Neuronal stem cell (in vitro differentiated cells): ENCODE measurements at regions not wholly inside any gene's neighbourhood (a gene's known extent, or its start where the extent isn't known, plus 50 kb on each side); places are given as distances from the start of the nearest gene placed in this dataset.

Experiments used
- DNase-seq: peaks from one replicate; pipeline ENCODE4 v3.0.0-alpha.2; 2013; ENCODE audit warnings: low spot score
- H2AFZ ChIP-seq: one replicate; pipeline ENCODE4 v1.6.1; 2013; ENCODE audit warnings: mild to moderate bottlenecking, low read length, inconsistent platforms
- H2AK5ac ChIP-seq: 2 replicates; pipeline ENCODE4 v1.6.1; 2013; ENCODE audit warnings: low read depth, mild to moderate bottlenecking, inconsistent platforms, low read length, moderate library complexity, mixed read lengths
- H2BK120ac ChIP-seq: 2 replicates; pipeline ENCODE4 v1.6.1; 2013; ENCODE audit warnings: low read depth, mild to moderate bottlenecking, inconsistent platforms, low read length, moderate library complexity, mixed read lengths
- H2BK12ac ChIP-seq: one replicate; pipeline ENCODE4 v1.6.1; 2013; ENCODE audit warnings: low read length, inconsistent platforms
- H2BK15ac ChIP-seq: 2 replicates; pipeline ENCODE4 v1.6.1; 2013; ENCODE audit warnings: mild to moderate bottlenecking, low read length, inconsistent platforms, mixed read lengths
- H2BK5ac ChIP-seq: one replicate; pipeline ENCODE4 v1.6.1; 2013; ENCODE audit warnings: inconsistent platforms, mild to moderate bottlenecking, low read length, moderate library complexity
- H3K14ac ChIP-seq: one replicate; pipeline ENCODE4 v1.6.1; 2013; ENCODE audit warnings: low read length, inconsistent platforms
- H3K18ac ChIP-seq: 2 replicates; pipeline ENCODE4 v1.6.1; 2013; ENCODE audit warnings: low read length, inconsistent platforms
- H3K23ac ChIP-seq: 2 replicates; pipeline ENCODE4 v1.6.1; 2013; ENCODE audit warnings: low read depth, mild to moderate bottlenecking, mixed read lengths, low read length, inconsistent platforms; ENCODE audit not compliant: poor library complexity
- H3K27ac ChIP-seq: replicated peaks from 3 replicates; pipeline ENCODE4 v1.5.1; 2013; ENCODE audit warnings: low read length, inconsistent platforms
- H3K27me3 ChIP-seq, 3 experiments: 2 replicates each; pipeline ENCODE4 v1.6.1; 2013; ENCODE audit warnings: low read length in 3 of 3, mild to moderate bottlenecking in 2 of 3, inconsistent platforms in 1 of 3, low read depth in 1 of 3, mixed read lengths in 1 of 3, moderate library complexity in 1 of 3; ENCODE audit not compliant: control insufficient read depth in 3 of 3, insufficient read depth in 3 of 3
- H3K36me3 ChIP-seq, 2 donors: replicated peaks in 1 of 2; 2 replicates each; pipeline ENCODE4 v1.6.1; 2013; ENCODE audit warnings: low read length in 2 of 2; ENCODE audit not compliant: control insufficient read depth in 2 of 2, insufficient read depth in 2 of 2
- H3K4ac ChIP-seq: 2 replicates; pipeline ENCODE4 v1.6.1; 2013; ENCODE audit warnings: inconsistent platforms, mild to moderate bottlenecking, low read length, moderate library complexity
- H3K4me1 ChIP-seq, 2 donors: 1 replicate in 1 of 2; 2 replicates in 1 of 2; pipeline ENCODE4 v1.6.1; 2013; ENCODE audit warnings: low read length in 2 of 2, low read depth in 1 of 2; ENCODE audit not compliant: control insufficient read depth in 2 of 2, insufficient read depth in 1 of 2
- H3K4me2 ChIP-seq: one replicate; pipeline ENCODE4 v1.6.1; 2013; ENCODE audit warnings: mild to moderate bottlenecking, low read length, inconsistent platforms; ENCODE audit not compliant: insufficient read depth, poor library complexity, severe bottlenecking
- H3K4me3 ChIP-seq, 2 donors: 2 replicates each; pipeline ENCODE4 v1.5.1; 2013; ENCODE audit warnings: low read length in 2 of 2, mild to moderate bottlenecking in 2 of 2, inconsistent platforms in 1 of 2, moderate library complexity in 1 of 2
- H3K79me1 ChIP-seq: one replicate; pipeline ENCODE4 v1.6.1; 2013; ENCODE audit warnings: low read depth, mild to moderate bottlenecking, inconsistent platforms, low read length, moderate library complexity
- H3K9ac ChIP-seq: one replicate; pipeline ENCODE4 v1.6.1; 2013; ENCODE audit warnings: mild to moderate bottlenecking, low read depth, low read length, inconsistent platforms; ENCODE audit not compliant: poor library complexity
- H3K9me3 ChIP-seq, 2 donors: replicated peaks in 1 of 2; 2 replicates each; pipeline versions ENCODE3 to v1.6.1; 2013; ENCODE audit warnings: low read length in 2 of 2, mild to moderate bottlenecking in 2 of 2, inconsistent platforms in 1 of 2, low read depth in 1 of 2, mixed read lengths in 1 of 2, moderate library complexity in 1 of 2; ENCODE audit not compliant: control insufficient read depth in 2 of 2, insufficient read depth in 1 of 2
- H4K8ac ChIP-seq: one replicate; pipeline ENCODE4 v1.6.1; 2013; ENCODE audit warnings: low read depth, mild to moderate bottlenecking, inconsistent platforms, low read length, moderate library complexity
- H4K91ac ChIP-seq: one replicate; pipeline ENCODE4 v1.6.1; 2013; ENCODE audit warnings: low read length, low read depth, mild to moderate bottlenecking, inconsistent platforms; ENCODE audit not compliant: poor library complexity
- WGBS, 2 donors: extraction: QIAGEN DNeasy Blood & Tissue Kit; methylation state at CpG; one replicate each; pipeline ENCODE4 v1.1.7; 2013; ENCODE audit warnings: missing lambda C conversion rate in 2 of 2, mixed read lengths in 1 of 2; ENCODE audit not compliant: insufficient read length in 2 of 2, insufficient replicate concordance in 1 of 2; ENCODE audit errors: extremely low coverage in 2 of 2; 5-methylcytosine and 5-hydroxymethylcytosine counted together

- no peak overlapping the region for H3K4me3 ChIP-seq
- no peak overlapping the region for H3K14ac ChIP-seq
- H3K4me1 ChIP-seq: peaks cover 0 to 2% of the 10 kb centered on the region in 2 donors
- no peak overlapping the region for H3K4ac ChIP-seq
- no peak overlapping the region for H3K9ac ChIP-seq
- no peak overlapping the region for H3K27ac ChIP-seq
- H2BK12ac ChIP-seq: no peak overlapping the region
- H2AK5ac ChIP-seq: no peak overlapping the region
- no peak for DNase-seq
- no peak overlapping the region for H2BK5ac ChIP-seq
- no peak overlapping the region for H4K91ac ChIP-seq
- no CpG with 5 or more reads among the region's 1 CpG for WGBS, 2 donors
- no peaks in the 10 kb centered on the region for H3K9me3 ChIP-seq
- H3K36me3 ChIP-seq: no peaks in the 10 kb centered on the region
- no peaks in the 10 kb centered on the region for H3K79me1 ChIP-seq
- no peak overlapping the region for H2AFZ ChIP-seq
- no peak overlapping the region for H2BK15ac ChIP-seq
- H3K4me2 ChIP-seq: no peak overlapping the region
- no peak overlapping the region for H3K23ac ChIP-seq
- no peak overlapping the region for H3K18ac ChIP-seq
- no peaks in the 10 kb centered on the region for H3K27me3 ChIP-seq
- no peak overlapping the region for H2BK120ac ChIP-seq
- H4K8ac ChIP-seq: no peak overlapping the region
Observed at GRCh38 chr4:43843501-43843900, 605.1 kb downstream of the KCTD8 start.

GRCh38 chr4:43846111-43846587 lies 602.5 kb downstream of the KCTD8 start:
- Histone ChIP-seq H2BK5ac (no peak overlapping the region), H3K4me1 (peaks cover 0 to 2% of the 10 kb centered on the region in 2 donors), H2AFZ (no peak overlapping the region), H2BK120ac (no peak overlapping the region), H3K18ac (no peak overlapping the region), H4K91ac (no peak overlapping the region), H3K79me1 (no peaks in the 10 kb centered on the region), H3K4me3 (no peak overlapping the region), H4K8ac (no peak overlapping the region), H3K4ac (no peak overlapping the region), H3K27me3 (no peaks in the 10 kb centered on the region), H2BK15ac (no peak overlapping the region), H3K14ac (no peak overlapping the region), H3K4me2 (no peak overlapping the region), H2BK12ac (no peak overlapping the region), H2AK5ac (no peak overlapping the region), H3K9me3 (no peaks in the 10 kb centered on the region), H3K36me3 (no peaks in the 10 kb centered on the region), H3K9ac (no peak overlapping the region), H3K23ac (no peak overlapping the region), H3K27ac (no peak overlapping the region)
- WGBS, 2 donors: no CpG with 5 or more reads among the region's 22 CpGs
- no peak for DNase-seq

- H3K36me3 ChIP-seq: no peaks in the 10 kb centered on the region
- no peak overlapping the region for H2BK5ac ChIP-seq
- no peak for DNase-seq
- H3K4me2 ChIP-seq: no peak overlapping the region
- H3K4me1 ChIP-seq: no peaks in the 10 kb centered on the region
- no peak overlapping the region for H3K4me3 ChIP-seq
- H3K9ac ChIP-seq: no peak overlapping the region
- no peak overlapping the region for H3K18ac ChIP-seq
- H3K23ac ChIP-seq: no peak overlapping the region
- no peaks in the 10 kb centered on the region for H3K27me3 ChIP-seq
- H4K8ac ChIP-seq: no peak overlapping the region
- no peaks in the 10 kb centered on the region for H3K9me3 ChIP-seq
- no peak overlapping the region for H2AK5ac ChIP-seq
- H2BK12ac ChIP-seq: no peak overlapping the region
- H4K91ac ChIP-seq: no peak overlapping the region
- no peak overlapping the region for H2BK15ac ChIP-seq
- H3K79me1 ChIP-seq: no peaks in the 10 kb centered on the region
- no peak overlapping the region for H2AFZ ChIP-seq
- H3K14ac ChIP-seq: no peak overlapping the region
- no peak overlapping the region for H2BK120ac ChIP-seq
- WGBS, 2 donors: no CpG with 5 or more reads among the region's 7 CpGs
- H3K4ac ChIP-seq: no peak overlapping the region
- no peak overlapping the region for H3K27ac ChIP-seq
Observed at GRCh38 chr4:43853565-43854264, 594.9 kb downstream of the KCTD8 start.

DNA sequence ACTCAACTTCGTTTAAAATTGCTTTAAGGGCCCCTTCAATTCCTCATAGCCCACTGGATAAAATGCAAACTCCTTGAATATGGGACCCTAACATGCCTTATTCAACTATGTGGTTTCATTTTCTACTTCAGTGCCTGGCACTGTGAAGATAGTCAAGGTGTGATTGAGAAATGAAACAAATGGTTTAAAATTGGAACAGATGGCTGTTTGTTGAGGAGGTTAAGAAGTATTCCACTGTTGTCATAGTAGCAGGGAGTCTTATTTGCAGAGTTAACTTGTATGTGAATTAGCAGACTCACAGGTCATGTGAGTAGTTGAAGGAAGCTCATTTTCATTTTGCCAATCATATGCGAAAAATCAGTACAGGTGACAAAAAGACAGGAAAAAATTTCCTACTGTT lies 593.3 kb downstream of the KCTD8 start:
- no peak overlapping the region for H2BK5ac ChIP-seq
- no peaks in the 10 kb centered on the region for H3K36me3 ChIP-seq
- WGBS, 2 donors: no CpG with 5 or more reads among the region's 2 CpGs
- H4K91ac ChIP-seq: no peak overlapping the region
- no peak overlapping the region for H2BK120ac ChIP-seq
- no peak overlapping the region for H3K23ac ChIP-seq
- no peak overlapping the region for H3K18ac ChIP-seq
- H2AFZ ChIP-seq: no peak overlapping the region
- H3K79me1 ChIP-seq: no peaks in the 10 kb centered on the region
- H2BK12ac ChIP-seq: no peak overlapping the region
- no peak overlapping the region for H3K14ac ChIP-seq
- H3K4me1 ChIP-seq: no peaks in the 10 kb centered on the region
- no peak overlapping the region for H3K9ac ChIP-seq
- no peak overlapping the region for H3K4me2 ChIP-seq
- H3K27me3 ChIP-seq: no peaks in the 10 kb centered on the region
- no peak overlapping the region for H3K4me3 ChIP-seq
- no peaks in the 10 kb centered on the region for H3K9me3 ChIP-seq
- no peak for DNase-seq
- no peak overlapping the region for H4K8ac ChIP-seq
- H2BK15ac ChIP-seq: no peak overlapping the region
- no peak overlapping the region for H3K27ac ChIP-seq
- H3K4ac ChIP-seq: no peak overlapping the region
- no peak overlapping the region for H2AK5ac ChIP-seq
